GM12865 (cell line): ENCODE measurements at regions not wholly inside any gene's neighbourhood (a gene's known extent, or its start where the extent isn't known, plus 50 kb on each side); places are given as distances from the start of the nearest gene placed in this dataset.

ENCODE experiments used
- DNase-seq: peaks from one replicate; pipeline ENCODE4 v3.0.0; 2010; ENCODE audit warnings: low read depth
- H3K4me3 ChIP-seq: 2 replicates; pipeline ENCODE4 v1.5.1; 2011; ENCODE audit warnings: mild to moderate bottlenecking, low read depth, low read length, control low read depth
- TF ChIP-seq, protein P1 (sequence below): IDR thresholded peaks from 2 replicates; pipeline ENCODE4 v1.5.1; 2011; ENCODE audit warnings: low read length, control low read depth, low read depth, inconsistent platforms; ENCODE audit not compliant: insufficient read depth; ENCODE audit errors: missing control alignments

DNA sequence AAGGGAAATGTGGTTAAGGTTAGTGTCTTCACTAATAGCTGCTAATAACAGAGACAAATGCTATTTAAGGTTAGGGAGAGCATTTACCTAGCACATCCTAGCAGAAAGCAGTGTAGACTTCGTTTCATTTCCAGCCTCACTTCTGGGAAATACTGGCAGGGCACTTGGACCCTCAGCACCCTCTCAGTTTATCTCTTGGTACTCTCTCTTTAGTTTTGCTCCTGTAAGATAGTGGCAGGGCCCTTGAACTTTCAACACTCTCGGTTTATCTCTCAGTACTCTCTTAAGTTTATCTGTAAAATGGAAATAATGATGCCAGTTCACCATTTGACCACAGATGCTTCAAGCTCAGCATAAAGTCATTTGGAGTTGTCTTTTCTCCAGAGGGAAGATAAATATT is 118.4 kb downstream of the MBL2 start:
- H3K4me3 ChIP-seq, result no peak overlapping the region
- TF ChIP-seq, protein P1, sequence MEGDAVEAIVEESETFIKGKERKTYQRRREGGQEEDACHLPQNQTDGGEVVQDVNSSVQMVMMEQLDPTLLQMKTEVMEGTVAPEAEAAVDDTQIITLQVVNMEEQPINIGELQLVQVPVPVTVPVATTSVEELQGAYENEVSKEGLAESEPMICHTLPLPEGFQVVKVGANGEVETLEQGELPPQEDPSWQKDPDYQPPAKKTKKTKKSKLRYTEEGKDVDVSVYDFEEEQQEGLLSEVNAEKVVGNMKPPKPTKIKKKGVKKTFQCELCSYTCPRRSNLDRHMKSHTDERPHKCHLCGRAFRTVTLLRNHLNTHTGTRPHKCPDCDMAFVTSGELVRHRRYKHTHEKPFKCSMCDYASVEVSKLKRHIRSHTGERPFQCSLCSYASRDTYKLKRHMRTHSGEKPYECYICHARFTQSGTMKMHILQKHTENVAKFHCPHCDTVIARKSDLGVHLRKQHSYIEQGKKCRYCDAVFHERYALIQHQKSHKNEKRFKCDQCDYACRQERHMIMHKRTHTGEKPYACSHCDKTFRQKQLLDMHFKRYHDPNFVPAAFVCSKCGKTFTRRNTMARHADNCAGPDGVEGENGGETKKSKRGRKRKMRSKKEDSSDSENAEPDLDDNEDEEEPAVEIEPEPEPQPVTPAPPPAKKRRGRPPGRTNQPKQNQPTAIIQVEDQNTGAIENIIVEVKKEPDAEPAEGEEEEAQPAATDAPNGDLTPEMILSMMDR, result no peak
- DNase-seq, result no peak

DNA sequence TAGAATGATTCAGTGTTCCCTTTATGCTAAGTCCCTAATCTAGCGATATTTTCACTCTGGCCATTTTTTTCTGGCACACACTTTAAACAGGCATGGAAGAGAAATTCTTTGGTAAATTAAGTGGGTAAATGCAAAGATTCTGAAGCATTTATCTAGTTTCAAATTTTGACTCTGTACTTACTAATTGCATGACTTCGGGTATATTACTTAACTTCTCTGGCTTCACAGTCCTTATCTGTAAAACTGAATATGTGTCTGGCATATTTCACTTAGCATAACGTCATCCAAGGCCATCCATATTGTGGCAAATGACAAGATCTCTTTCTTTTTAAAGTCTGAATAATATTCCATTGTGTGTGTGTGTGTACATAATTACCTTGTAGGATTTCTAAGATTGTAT is 114.5 kb downstream of the MBL2 start:
- DNase-seq, result no peak
- no peak overlapping the region for H3K4me3 ChIP-seq
- TF ChIP-seq, protein P1, result no peak

DNA sequence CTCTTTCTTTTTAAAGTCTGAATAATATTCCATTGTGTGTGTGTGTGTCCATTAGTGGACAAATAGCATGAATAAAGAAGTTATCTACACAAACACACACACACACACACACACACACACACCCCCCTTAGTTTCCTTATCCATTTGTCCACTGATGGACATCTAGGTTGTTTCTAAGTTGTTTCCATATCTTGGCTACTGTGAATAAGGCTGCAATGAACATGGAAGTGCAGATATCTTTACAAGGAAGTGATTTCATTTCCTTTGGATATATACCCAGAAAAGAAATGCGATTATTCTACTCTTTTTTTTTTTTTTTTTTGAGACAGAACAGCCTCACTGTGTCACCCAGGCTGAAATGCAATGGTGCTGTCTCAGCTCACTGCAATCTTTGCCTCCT is 113.5 kb downstream of the MBL2 start:
- TF ChIP-seq, protein P1, result no peak
- DNase-seq, result no peak
- no peak overlapping the region for H3K4me3 ChIP-seq

DNA sequence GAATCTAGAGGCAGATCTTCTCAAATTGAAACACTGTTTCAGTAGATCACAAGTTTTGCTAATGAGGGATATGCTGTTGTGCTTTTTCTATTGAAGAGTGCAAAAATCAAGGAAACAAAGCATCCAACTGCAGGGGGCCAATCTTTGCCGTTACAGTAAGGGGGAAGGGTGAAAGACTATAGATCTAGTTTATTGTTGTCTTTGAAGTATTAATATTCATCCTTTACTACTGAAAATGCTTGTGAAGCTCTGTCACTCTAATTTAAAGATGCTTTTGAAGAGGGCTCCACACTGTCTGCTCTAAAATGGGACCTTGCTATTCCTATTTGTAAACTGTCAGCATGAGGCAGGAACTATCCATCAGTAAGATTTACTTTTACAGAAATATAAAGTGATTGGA is 110.3 kb downstream of the MBL2 start:
- DNase-seq, result no peak
- TF ChIP-seq, protein P1, result no peak
- no peak overlapping the region for H3K4me3 ChIP-seq

GRCh38 chr10:52663161-52663560 is 109.4 kb downstream of the MBL2 start:
- DNase-seq, result no peak
- no peak overlapping the region for H3K4me3 ChIP-seq
- TF ChIP-seq, protein P1, result no peak

- DNase-seq, result no peak
- TF ChIP-seq, protein P1, result no peak
- H3K4me3 ChIP-seq, result no peak overlapping the region
Observed at GRCh38 chr10:52664629-52665028, 108.0 kb downstream of the MBL2 start.

- TF ChIP-seq, protein P1, result no peak
- no peak for DNase-seq
- no peak overlapping the region for H3K4me3 ChIP-seq
Observed at GRCh38 chr10:52665821-52666220, 106.8 kb downstream of the MBL2 start.
